H1 (cell line): ENCODE measurements at regions not wholly inside any gene's neighbourhood (a gene's known extent, or its start where the extent isn't known, plus 50 kb on each side); places are given as distances from the start of the nearest gene placed in this dataset.

Experiments
- CTCF ChIA-PET: fragments of 300-600 bp; sonication (Branson Sonifier 250); formaldehyde crosslinking; loops from one replicate; lab custom pipeline; 2021; ENCODE audit not compliant: partially characterized antibody; lab: Charles Lee
- POLR2A ChIA-PET: fragments of 300-600 bp; sonication (Branson Sonifier 250); formaldehyde crosslinking; loops from one replicate; lab custom pipeline; 2021; ENCODE audit warnings: inconsistent platforms; ENCODE audit not compliant: partially characterized antibody; lab: Charles Lee
- DNase-seq, 2 experiments: peaks; one replicate each; pipeline versions ENCODE4 v3.0.0 to v3.0.0-alpha.2; 2010 to 2022; ENCODE audit warnings: low spot score in 2 of 2, low read depth in 1 of 2, mixed read lengths in 1 of 2
- FAIRE-seq: peaks from 2 replicates; lab custom pipeline; 2011; peaks lifted over from hg19 to GRCh38; lab: Jason Lieb, UNC
- H2AFZ ChIP-seq: 2 replicates; pipeline ENCODE4 v1.8.1; 2012; ENCODE audit warnings: low read length, inconsistent platforms
- H2AK5ac ChIP-seq: 2 replicates; pipeline ENCODE4 v1.6.1; 2013; ENCODE audit warnings: low read depth, low read length
- H2BK120ac ChIP-seq: replicated peaks from 2 replicates; pipeline ENCODE3; 2013; ENCODE audit warnings: low read depth, low read length, inconsistent platforms
- H2BK12ac ChIP-seq: 2 replicates; pipeline ENCODE4 v1.6.1; 2013; ENCODE audit warnings: low read depth, low read length
- H2BK15ac ChIP-seq: 2 replicates; pipeline ENCODE4 v1.6.1; 2013; ENCODE audit warnings: low read length
- H2BK20ac ChIP-seq: 2 replicates; pipeline ENCODE4 v1.6.1; 2013; ENCODE audit warnings: low read length
- H2BK5ac ChIP-seq: 2 replicates; pipeline ENCODE4 v1.6.1; 2013; ENCODE audit warnings: low read depth, low read length
- H3K14ac ChIP-seq: 2 replicates; pipeline ENCODE4 v1.6.1; 2013; ENCODE audit warnings: inconsistent platforms; ENCODE audit not compliant: insufficient read length
- H3K18ac ChIP-seq: 2 replicates; pipeline ENCODE4 v1.6.1; 2013; ENCODE audit warnings: low read length; ENCODE audit errors: extremely low read depth
- H3K23ac ChIP-seq: 2 replicates; pipeline ENCODE4 v1.6.1; 2013; ENCODE audit warnings: inconsistent platforms; ENCODE audit not compliant: insufficient read length
- H3K23me2 ChIP-seq: 2 replicates; pipeline ENCODE4 v1.6.1; 2013; ENCODE audit warnings: low read depth, low read length
- H3K27ac ChIP-seq: 2 replicates; pipeline ENCODE4 v1.6.1; 2011; ENCODE audit warnings: low read depth, low read length, inconsistent platforms
- H3K27me3 ChIP-seq, 4 experiments: replicated peaks in 1 of 4; 1 replicate in 1 of 4; 2 replicates in 3 of 4; pipeline versions ENCODE4 v1.6.1 to v1.8.1; 2011 to 2013; ENCODE audit warnings: low read length in 3 of 4, mild to moderate bottlenecking in 3 of 4, inconsistent platforms in 2 of 4, mixed read lengths in 2 of 4, moderate library complexity in 1 of 4; ENCODE audit not compliant: control insufficient read depth in 3 of 4, insufficient read depth in 3 of 4; ENCODE audit errors: extremely low read depth in 1 of 4
- H3K36me3 ChIP-seq, 4 experiments: 2 replicates each; pipeline versions ENCODE4 v1.6.1 to v1.8.1; 2011 to 2013; ENCODE audit warnings: mild to moderate bottlenecking in 4 of 4, low read length in 3 of 4, moderate library complexity in 2 of 4, control low read depth in 1 of 4, inconsistent platforms in 1 of 4; ENCODE audit not compliant: insufficient read depth in 4 of 4, control insufficient read depth in 2 of 4
- H3K4ac ChIP-seq: replicated peaks from 2 replicates; pipeline ENCODE3; 2013; ENCODE audit warnings: low read length, low read depth, mixed read lengths, inconsistent platforms; ENCODE audit not compliant: insufficient read length
- H3K4me1 ChIP-seq, 4 experiments: replicated peaks in 1 of 4; 1 replicate in 1 of 4; 2 replicates in 3 of 4; pipeline versions ENCODE4 v1.6.1 to v1.8.1; 2011 to 2013; ENCODE audit warnings: low read length in 3 of 4, inconsistent platforms in 2 of 4, mixed read lengths in 1 of 4; ENCODE audit not compliant: insufficient read depth in 4 of 4, control insufficient read depth in 3 of 4
- H3K4me2 ChIP-seq, 2 experiments: 2 replicates each; pipeline versions ENCODE4 v1.6.1 to v1.8.1; 2011 to 2013; ENCODE audit warnings: low read depth in 2 of 2, low read length in 2 of 2, control low read depth in 1 of 2, inconsistent platforms in 1 of 2, mild to moderate bottlenecking in 1 of 2; ENCODE audit not compliant: insufficient read depth in 1 of 2
- H3K4me3 ChIP-seq, 4 experiments: fragments of 200-600, 300-600 bp in 1 of 4; sonication (generic), shearing (Covaris generic), sonication (Bioruptor Twin) in 1 of 4; 2 replicates each; pipeline versions ENCODE4 v1.5.1 to v1.8.1; 2011 to 2016; ENCODE audit warnings: low read length in 4 of 4, low read depth in 3 of 4, control low read depth in 2 of 4, inconsistent platforms in 2 of 4, mild to moderate bottlenecking in 2 of 4, mixed read lengths in 1 of 4, moderate library complexity in 1 of 4; ENCODE audit not compliant: insufficient read depth in 2 of 4; ENCODE audit errors: extremely low read depth in 1 of 4
- H3K56ac ChIP-seq: replicated peaks from 2 replicates; pipeline ENCODE3; 2013; ENCODE audit warnings: low read depth, mild to moderate bottlenecking, mixed read lengths, low read length, inconsistent platforms; ENCODE audit not compliant: insufficient read length
- H3K79me1 ChIP-seq: 2 replicates; pipeline ENCODE4 v1.6.1; 2013; ENCODE audit warnings: low read depth, low read length, control low read depth
- H3K79me2 ChIP-seq, 2 experiments: 2 replicates each; pipeline versions ENCODE4 v1.6.1 to v1.8.1; 2012 to 2013; ENCODE audit warnings: low read length in 2 of 2, mild to moderate bottlenecking in 2 of 2, inconsistent platforms in 1 of 2; ENCODE audit not compliant: insufficient read depth in 2 of 2, control insufficient read depth in 1 of 2
- H3K9ac ChIP-seq, 4 experiments: replicated peaks in 1 of 4; 1 replicate in 1 of 4; 2 replicates in 3 of 4; pipeline versions ENCODE4 v1.6.1 to v1.8.1; 2011 to 2013; ENCODE audit warnings: low read depth in 3 of 4, low read length in 3 of 4, control low read depth in 2 of 4, mild to moderate bottlenecking in 2 of 4, moderate library complexity in 2 of 4, inconsistent platforms in 1 of 4; ENCODE audit errors: extremely low read depth in 1 of 4
- H3K9me3 ChIP-seq, 2 experiments: 2 replicates each; pipeline versions ENCODE4 v1.6.1 to v1.8.1; 2012 to 2013; ENCODE audit warnings: mild to moderate bottlenecking in 2 of 2, moderate library complexity in 2 of 2, control low read depth in 1 of 2, inconsistent platforms in 1 of 2, low read depth in 1 of 2, low read length in 1 of 2, mixed read lengths in 1 of 2; ENCODE audit not compliant: insufficient read depth in 2 of 2
- H4K20me1 ChIP-seq, 2 experiments: replicated peaks in 1 of 2; 2 replicates each; pipeline versions ENCODE3 to v1.8.1; 2011 to 2013; ENCODE audit warnings: inconsistent platforms in 2 of 2, low read length in 2 of 2, mild to moderate bottlenecking in 1 of 2; ENCODE audit not compliant: insufficient read depth in 2 of 2, control insufficient read depth in 1 of 2
- H4K5ac ChIP-seq: 2 replicates; pipeline ENCODE4 v1.6.1; 2013; ENCODE audit warnings: low read length, low read depth, mixed read lengths, inconsistent platforms; ENCODE audit not compliant: insufficient read length
- H4K8ac ChIP-seq: 2 replicates; pipeline ENCODE4 v1.8.0; 2013; ENCODE audit warnings: mild to moderate bottlenecking, moderate library complexity, low read length, inconsistent platforms; ENCODE audit not compliant: insufficient read depth; ENCODE audit errors: extremely low read depth
- H4K91ac ChIP-seq: replicated peaks from 2 replicates; pipeline ENCODE3; 2013; ENCODE audit warnings: low read length, mixed read lengths, inconsistent platforms; ENCODE audit not compliant: insufficient read length
- FOSL1 ChIP-seq: IDR thresholded peaks from 2 replicates; pipeline ENCODE4 v1.6.1; 2011; ENCODE audit warnings: mild to moderate bottlenecking, low read depth, low read length, moderate library complexity; ENCODE audit not compliant: insufficient read depth
- JUN ChIP-seq: IDR thresholded peaks from 2 replicates; pipeline ENCODE4 v1.6.1; 2011; ENCODE audit warnings: low read depth, mild to moderate bottlenecking, improper control_type of control experiment, low read length
- YY1 ChIP-seq: IDR thresholded peaks from 2 replicates; pipeline ENCODE4 v1.6.1; 2011; ENCODE audit warnings: low read depth, mild to moderate bottlenecking, low read length
- WGBS, 2 experiments: shearing (Covaris generic) in 1 of 2; methylation state at CpG; one replicate each; pipeline versions ENCODE4 v1.1.6 to v1.1.7; 2013 to 2015; ENCODE audit warnings: low lambda C conversion rate in 2 of 2, mixed read lengths in 2 of 2, inconsistent platforms in 1 of 2, low coverage in 1 of 2, missing lambda C conversion rate in 1 of 2; ENCODE audit not compliant: insufficient replicate concordance in 2 of 2, insufficient coverage in 1 of 2, insufficient read length in 1 of 2; ENCODE audit errors: extremely low coverage in 1 of 2, missing lambda C conversion rate in 1 of 2; 5-methylcytosine and 5-hydroxymethylcytosine counted together

GRCh38 chr17:34709158-34709754 lies 129.9 kb downstream of the TMEM132E start:
- POLR2A ChIA-PET, result no interaction called here
- Histone ChIP-seq H3K9me3 (no peaks in the 10 kb centered on the region), H3K79me1 (no peaks in the 10 kb centered on the region), H3K14ac (no peak overlapping the region), H2BK5ac (no peak overlapping the region), H3K27me3 (0 out of 7 replicates have a peak, but pooled peaks cover 0 to 4% (median 0%) of the 10 kb centered on the region in 4 experiments), H4K5ac (no peak overlapping the region), H4K91ac (no peak overlapping the region), H3K23me2 (no peaks in the 10 kb centered on the region; the same call in 1 of the 2 replicates), H3K27ac (no peak overlapping the region), H4K20me1 (peaks cover 3% of the 10 kb centered on the region in 2 experiments), H3K56ac (no peak overlapping the region), H2BK15ac (no peak overlapping the region), H2BK120ac (no peak overlapping the region)
- TF ChIP-seq YY1 (no peak), JUN (no peak), FOSL1 (no peak)
- TF ChIP-seq, all 59 proteins: peak for 0
- H3K4me3 ChIP-seq, result no peak overlapping the region
- 79% methylated on average over 8 of the region's 8 CpGs; no CpG with 5 or more reads in 1 of the 2 experiments for WGBS, 2 experiments
- H3K9ac ChIP-seq, result no peak overlapping the region
- DNase-seq, result no peak
- H4K8ac ChIP-seq, result no peak overlapping the region
- no peak overlapping the region for H3K4me2 ChIP-seq
- no peaks in the 10 kb centered on the region for H3K36me3 ChIP-seq
- CTCF ChIA-PET, result interaction anchor here (1.0 kb wide), 1 partner anchor 72 kb away, joined by 3 read pairs; no protein-coding TSS in a partner anchor
- H3K4me1 ChIP-seq, result no peaks in the 10 kb centered on the region; a peak in 1 of 7 replicates
- no peaks in the 10 kb centered on the region for H3K79me2 ChIP-seq
- no peak for FAIRE-seq
- H3K18ac ChIP-seq, result no peak overlapping the region
- no peak overlapping the region for H3K4ac ChIP-seq
- no peak overlapping the region for H2AFZ ChIP-seq
- H2AK5ac ChIP-seq, result no peak overlapping the region
- H2BK20ac ChIP-seq, result no peak overlapping the region
- no peak overlapping the region for H3K23ac ChIP-seq
- no peak overlapping the region for H2BK12ac ChIP-seq
